OCI-LY7 (cell line): ENCODE measurements at regions not wholly inside any gene's neighbourhood (a gene's known extent, or its start where the extent isn't known, plus 50 kb on each side); places are given as distances from the start of the nearest gene placed in this dataset.

Experiments used
- BruUV-seq: library from RNA; stranded (reverse); fragments of 400-500 nt; replicated peaks from 2 replicates; lab custom pipeline; 2021; lab: Mats Ljungman, UMichigan
- CTCF ChIA-PET: fragments of 300-600 bp; sonication (Branson Sonifier 250); formaldehyde crosslinking; loops from one replicate; lab custom pipeline; 2022; ENCODE audit warnings: antibody characterized with exemption; ENCODE audit not compliant: unreplicated experiment; lab: Charles Lee
- POLR2A ChIA-PET: fragments of 300-600 bp; sonication (Branson Sonifier 250); formaldehyde crosslinking; loops from one replicate; lab custom pipeline; 2022; ENCODE audit warnings: antibody characterized with exemption; lab: Charles Lee
- DNase-seq: peaks from one replicate; pipeline ENCODE4 v3.0.0-alpha.2; 2015; ENCODE audit warnings: low spot score
- H2AFZ ChIP-seq: fragments of 200-600 bp; sonication (generic), shearing (Covaris generic); 2 replicates; pipeline ENCODE4 v1.6.1; 2014; ENCODE audit warnings: mild to moderate bottlenecking, antibody characterized with exemption, low read length, moderate library complexity
- H3K27ac ChIP-seq: fragments of 200-600 bp; sonication (generic); 2 replicates; pipeline ENCODE4 v1.5.1; 2014; ENCODE audit warnings: mixed run types, low read depth, mild to moderate bottlenecking, moderate library complexity, low read length, inconsistent platforms; ENCODE audit not compliant: poor library complexity, severe bottlenecking
- H3K36me3 ChIP-seq: fragments of 200-600 bp; sonication (generic); 2 replicates; pipeline ENCODE4 v1.6.1; 2014; ENCODE audit warnings: mild to moderate bottlenecking, antibody characterized with exemption, low read length, moderate library complexity, mixed read lengths; ENCODE audit not compliant: insufficient read depth
- H3K4me1 ChIP-seq: fragments of 200-600 bp; sonication (generic); 2 replicates; pipeline ENCODE4 v1.5.1; 2014; ENCODE audit warnings: mild to moderate bottlenecking, low read length; ENCODE audit not compliant: insufficient read depth, poor library complexity, severe bottlenecking
- H3K4me2 ChIP-seq: fragments of 200-600 bp; sonication (generic); 2 replicates; pipeline ENCODE4 v1.6.1; 2014; ENCODE audit warnings: mild to moderate bottlenecking, low read length
- H3K4me3 ChIP-seq: fragments of 200-600 bp; sonication (generic); 2 replicates; pipeline ENCODE4 v1.5.1; 2014; ENCODE audit warnings: mild to moderate bottlenecking, low read depth, low read length; ENCODE audit not compliant: poor library complexity, severe bottlenecking
- H3K79me2 ChIP-seq: fragments of 200-600 bp; sonication (generic); 2 replicates; pipeline ENCODE4 v1.6.1; 2016; ENCODE audit warnings: low read depth, mild to moderate bottlenecking, low read length, moderate library complexity, mixed read lengths; ENCODE audit not compliant: insufficient read depth
- H3K9me2 ChIP-seq: fragments of 200-600 bp; sonication (generic); 2 replicates; pipeline ENCODE4 v1.6.1; 2016; ENCODE audit warnings: mild to moderate bottlenecking, low read length, mixed read lengths; ENCODE audit not compliant: insufficient read depth
- H3K9me3 ChIP-seq: fragments of 200-600 bp; sonication (generic); 2 replicates; pipeline ENCODE4 v1.6.1; 2014; ENCODE audit warnings: mild to moderate bottlenecking, mixed run types, low read length, mixed read lengths
- H4K20me1 ChIP-seq: fragments of 200-600 bp; sonication (generic); 2 replicates; pipeline ENCODE4 v1.6.1; 2014; ENCODE audit warnings: mild to moderate bottlenecking, antibody characterized with exemption, low read length, moderate library complexity, mixed read lengths; ENCODE audit not compliant: insufficient read depth
- CTCF ChIP-seq: fragments of 200-600 bp; sonication (generic); conservative IDR thresholded peaks from 2 replicates; pipeline ENCODE4 v1.5.1; 2014; ENCODE audit warnings: mild to moderate bottlenecking, antibody characterized with exemption, low read length, moderate library complexity, mixed read lengths
- EZH2phosphoT487 ChIP-seq: fragments of 200-600 bp; sonication (generic); IDR thresholded peaks from 2 replicates; pipeline ENCODE4 v1.6.1; 2018; ENCODE audit warnings: low read depth, borderline replicate concordance, mild to moderate bottlenecking, mixed run types, antibody characterized with exemption, low read length, moderate library complexity, mixed read lengths
- intact Hi-C: fragments of 100-400 bp; cut with micrococcal nuclease; formaldehyde crosslinking; loops from one replicate; pipeline ENCODE4 v1.10.0; 2022; ENCODE audit not compliant: unreplicated experiment

GRCh38 chr2:198656869-198657268, 800.9 kb downstream of the SATB2 start:
- Histone ChIP-seq H3K79me2 (no peaks in the 10 kb centered on the region), H3K27ac (no peak overlapping the region), H4K20me1 (no peaks in the 10 kb centered on the region), H3K36me3 (no peaks in the 10 kb centered on the region; the same call in 1 of the 2 replicates), H3K4me3 (no peak overlapping the region), H3K4me1 (peaks cover 19% of the 10 kb centered on the region), H3K9me2 (no peaks in the 10 kb centered on the region), H2AFZ (peak overlapping the region; percentile 68; the same call in 1 of the 2 replicates), H3K4me2 (no peak overlapping the region), H3K9me3 (no peaks in the 10 kb centered on the region; the same call in 1 of the 2 replicates)
- ChIA-PET CTCF (interaction anchor here (0.6 to 1.7 kb wide), 2 partner anchors 10 to 135 kb away, joined by 3 to 6 read pairs; no protein-coding TSS in a partner anchor), POLR2A (interaction anchor here (0.6 to 1.0 kb wide), 5 partner anchors 154 to 1000 kb away, joined by 3 to 4 read pairs (median 3); no protein-coding TSS in a partner anchor)
- intact Hi-C loops, result loop anchor here (2.0 to 10.0 kb wide), 4 partner anchors 42 to 828 kb away; no protein-coding TSS in a partner anchor
- TF ChIP-seq CTCF (no peak), EZH2phosphoT487 (no peak)
- BruUV-seq, result no TSS peak
- DNase-seq, result no peak

DNA sequence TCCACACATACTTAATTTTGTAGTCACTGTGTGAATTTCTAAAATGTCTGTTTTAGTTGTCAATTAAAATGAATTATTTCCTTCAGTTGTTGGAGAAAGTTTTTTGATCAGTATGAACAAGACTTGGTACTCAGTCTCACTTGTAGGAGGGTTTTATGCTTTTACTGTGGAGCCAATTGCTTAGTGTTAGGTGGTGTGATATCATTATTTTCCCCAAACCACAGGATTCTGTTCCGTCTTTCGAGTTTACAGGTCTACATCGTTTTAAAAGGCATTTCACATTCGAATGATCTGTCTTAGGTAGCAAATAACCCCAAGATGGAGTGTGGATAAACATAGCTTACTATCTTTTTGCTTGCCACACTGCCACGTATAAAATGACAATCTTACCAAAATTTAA, 803.1 kb downstream of the SATB2 start:
- H3K9me2 ChIP-seq, result no peaks in the 10 kb centered on the region
- no peak overlapping the region for H3K27ac ChIP-seq
- intact Hi-C loops, result loop anchor here (5.0 to 10.0 kb wide), 2 partner anchors 282 to 340 kb away; no protein-coding TSS in a partner anchor
- H3K79me2 ChIP-seq, result no peaks in the 10 kb centered on the region
- BruUV-seq, result no TSS peak
- H3K9me3 ChIP-seq, result no peaks in the 10 kb centered on the region; the same call in 1 of the 2 replicates
- ChIA-PET POLR2A (interaction anchor here (0.8 to 1.0 kb wide), 3 partner anchors 10 to 15 kb away, joined by 3 to 4 read pairs (median 3); no protein-coding TSS in a partner anchor), CTCF (no interaction called here)
- no peak for DNase-seq
- no peaks in the 10 kb centered on the region; the same call in 1 of the 2 replicates for H3K36me3 ChIP-seq
- H3K4me1 ChIP-seq, result peaks cover 19% of the 10 kb centered on the region
- no peak overlapping the region for H3K4me3 ChIP-seq
- H2AFZ ChIP-seq, result no peak overlapping the region; the same call in 1 of the 2 replicates
- H3K4me2 ChIP-seq, result no peak overlapping the region
- H4K20me1 ChIP-seq, result no peaks in the 10 kb centered on the region
- TF ChIP-seq EZH2phosphoT487, result no peak
- TF ChIP-seq CTCF, result no peak

GRCh38 chr2:198653311-198653710, 804.4 kb downstream of the SATB2 start:
- no peak overlapping the region for H2AFZ ChIP-seq
- H3K27ac ChIP-seq, result no peak overlapping the region
- CTCF ChIA-PET, result no interaction called here
- no peaks in the 10 kb centered on the region for H3K9me2 ChIP-seq
- peaks cover 14% of the 10 kb centered on the region for H3K4me1 ChIP-seq
- H4K20me1 ChIP-seq, result no peaks in the 10 kb centered on the region
- no TSS peak for BruUV-seq
- H3K4me3 ChIP-seq, result no peak overlapping the region
- DNase-seq, result no peak
- POLR2A ChIA-PET, result interaction anchor here (0.6 kb wide), 3 partner anchors 53 to 552 kb away, joined by 3 read pairs; no protein-coding TSS in a partner anchor
- H3K36me3 ChIP-seq, result no peaks in the 10 kb centered on the region; the same call in 1 of the 2 replicates
- no peaks in the 10 kb centered on the region; the same call in 1 of the 2 replicates for H3K9me3 ChIP-seq
- no peak overlapping the region for H3K4me2 ChIP-seq
- TF ChIP-seq EZH2phosphoT487, result no peak
- TF ChIP-seq CTCF, result no peak
- intact Hi-C loops, result loop anchor here (10.0 kb wide), 1 partner anchor 339 kb away; no protein-coding TSS in a partner anchor
- H3K79me2 ChIP-seq, result no peaks in the 10 kb centered on the region
